ENCODE measurements at regions not wholly inside any gene's neighbourhood (a gene's known extent, or its start where the extent isn't known, plus 50 kb on each side); places are given as distances from the start of the nearest gene placed in this dataset.
"Not testable (repeated sequence)": the region's sequence is repeated elsewhere in the genome, so short reads cannot be mapped to it uniquely, and the experiment has no call there.

DNA sequence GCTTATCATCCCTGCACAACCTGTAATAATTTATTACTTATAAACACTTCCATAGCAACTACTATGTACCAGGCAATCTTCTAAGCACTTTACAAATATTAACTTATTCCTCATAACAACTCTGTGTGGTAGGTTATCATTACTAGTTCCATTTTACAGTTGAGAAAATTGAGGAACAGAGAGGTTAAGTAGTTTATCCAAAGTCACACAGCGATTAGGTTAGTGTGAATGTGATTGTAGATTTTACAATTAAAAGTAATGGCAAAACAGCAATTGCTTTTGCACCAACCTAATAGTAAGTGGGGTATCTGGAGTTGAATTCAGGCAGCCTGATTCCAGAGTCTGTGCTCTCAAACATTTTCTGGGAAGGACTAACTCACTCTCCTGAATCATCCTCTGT, 348.9 kb downstream of the NKX6-1 start:
- no peak for DNase-seq
- no peaks in the 10 kb centered on the region for H3K36me3 Mint-ChIP-seq (ENCODE audit: unreplicated experiment)
- TF ChIP-seq, protein P1, sequence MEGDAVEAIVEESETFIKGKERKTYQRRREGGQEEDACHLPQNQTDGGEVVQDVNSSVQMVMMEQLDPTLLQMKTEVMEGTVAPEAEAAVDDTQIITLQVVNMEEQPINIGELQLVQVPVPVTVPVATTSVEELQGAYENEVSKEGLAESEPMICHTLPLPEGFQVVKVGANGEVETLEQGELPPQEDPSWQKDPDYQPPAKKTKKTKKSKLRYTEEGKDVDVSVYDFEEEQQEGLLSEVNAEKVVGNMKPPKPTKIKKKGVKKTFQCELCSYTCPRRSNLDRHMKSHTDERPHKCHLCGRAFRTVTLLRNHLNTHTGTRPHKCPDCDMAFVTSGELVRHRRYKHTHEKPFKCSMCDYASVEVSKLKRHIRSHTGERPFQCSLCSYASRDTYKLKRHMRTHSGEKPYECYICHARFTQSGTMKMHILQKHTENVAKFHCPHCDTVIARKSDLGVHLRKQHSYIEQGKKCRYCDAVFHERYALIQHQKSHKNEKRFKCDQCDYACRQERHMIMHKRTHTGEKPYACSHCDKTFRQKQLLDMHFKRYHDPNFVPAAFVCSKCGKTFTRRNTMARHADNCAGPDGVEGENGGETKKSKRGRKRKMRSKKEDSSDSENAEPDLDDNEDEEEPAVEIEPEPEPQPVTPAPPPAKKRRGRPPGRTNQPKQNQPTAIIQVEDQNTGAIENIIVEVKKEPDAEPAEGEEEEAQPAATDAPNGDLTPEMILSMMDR (IDR thresholded peaks at IDR 0.05; ENCODE audit: partially characterized antibody, unreplicated experiment): no peak
- no peaks in the 10 kb centered on the region for H3K4me1 Mint-ChIP-seq (ENCODE audit: low read depth, unreplicated experiment)
- H3K4me3 Mint-ChIP-seq (ENCODE audit: unreplicated experiment): no peak overlapping the region
- no peak overlapping the region for H3K27ac Mint-ChIP-seq (ENCODE audit: unreplicated experiment)
- no peaks in the 10 kb centered on the region for H3K9me3 Mint-ChIP-seq (ENCODE audit: unreplicated experiment)
- no peaks in the 10 kb centered on the region for H3K27me3 Mint-ChIP-seq (ENCODE audit: unreplicated experiment)

DNA sequence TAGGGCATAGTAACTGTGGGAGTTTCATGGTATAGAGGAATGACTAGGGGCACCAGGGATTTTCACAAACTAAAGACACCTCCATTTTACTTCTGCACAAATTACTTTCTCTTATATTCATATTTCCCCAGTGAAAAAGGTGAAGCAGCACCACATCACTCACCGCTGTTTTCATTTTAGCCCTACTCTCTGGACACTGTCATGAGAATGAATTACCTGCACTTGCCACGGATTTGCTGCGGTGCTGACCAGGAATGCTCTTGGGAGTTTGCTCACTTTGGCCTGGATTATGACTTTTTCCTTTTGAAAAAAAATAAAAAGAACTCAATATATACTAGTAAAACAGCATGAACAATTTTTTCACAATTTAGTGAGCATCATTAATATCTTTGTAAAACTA, 351.3 kb downstream of the NKX6-1 start:
- Mint-ChIP-seq H3K27me3 (ENCODE audit: unreplicated experiment) (no peaks in the 10 kb centered on the region), H3K4me1 (ENCODE audit: low read depth, unreplicated experiment) (no peaks in the 10 kb centered on the region), H3K9me3 (ENCODE audit: unreplicated experiment) (no peaks in the 10 kb centered on the region), H3K36me3 (ENCODE audit: unreplicated experiment) (no peaks in the 10 kb centered on the region), H3K4me3 (ENCODE audit: unreplicated experiment) (no peak overlapping the region), H3K27ac (ENCODE audit: unreplicated experiment) (no peak overlapping the region)
- TF ChIP-seq, protein P1 (IDR thresholded peaks at IDR 0.05; ENCODE audit: partially characterized antibody, unreplicated experiment): no peak
- no peak for DNase-seq

- Mint-ChIP-seq H3K36me3 (ENCODE audit: unreplicated experiment) (no peaks in the 10 kb centered on the region), H3K9me3 (ENCODE audit: unreplicated experiment) (no peaks in the 10 kb centered on the region), H3K27me3 (ENCODE audit: unreplicated experiment) (no peaks in the 10 kb centered on the region), H3K4me1 (ENCODE audit: low read depth, unreplicated experiment) (no peaks in the 10 kb centered on the region), H3K27ac (ENCODE audit: unreplicated experiment) (no peak overlapping the region), H3K4me3 (ENCODE audit: unreplicated experiment) (no peak overlapping the region)
- DNase-seq: no peak
- TF ChIP-seq, protein P1 (IDR thresholded peaks at IDR 0.05; ENCODE audit: partially characterized antibody, unreplicated experiment): no peak
Measured at GRCh38 chr4:84146300-84146959, 352.7 kb downstream of the NKX6-1 start.

- Mint-ChIP-seq H3K4me1 (ENCODE audit: low read depth, unreplicated experiment) (no peaks in the 10 kb centered on the region), H3K36me3 (ENCODE audit: unreplicated experiment) (no peaks in the 10 kb centered on the region), H3K27ac (ENCODE audit: unreplicated experiment) (no peak overlapping the region), H3K9me3 (ENCODE audit: unreplicated experiment) (no peaks in the 10 kb centered on the region), H3K4me3 (ENCODE audit: unreplicated experiment) (no peak overlapping the region), H3K27me3 (ENCODE audit: unreplicated experiment) (no peaks in the 10 kb centered on the region)
- TF ChIP-seq, protein P1 (IDR thresholded peaks at IDR 0.05; ENCODE audit: partially characterized antibody, unreplicated experiment): no peak
- no peak for DNase-seq
Measured at GRCh38 chr4:84145176-84145575, 353.9 kb downstream of the NKX6-1 start.

DNA sequence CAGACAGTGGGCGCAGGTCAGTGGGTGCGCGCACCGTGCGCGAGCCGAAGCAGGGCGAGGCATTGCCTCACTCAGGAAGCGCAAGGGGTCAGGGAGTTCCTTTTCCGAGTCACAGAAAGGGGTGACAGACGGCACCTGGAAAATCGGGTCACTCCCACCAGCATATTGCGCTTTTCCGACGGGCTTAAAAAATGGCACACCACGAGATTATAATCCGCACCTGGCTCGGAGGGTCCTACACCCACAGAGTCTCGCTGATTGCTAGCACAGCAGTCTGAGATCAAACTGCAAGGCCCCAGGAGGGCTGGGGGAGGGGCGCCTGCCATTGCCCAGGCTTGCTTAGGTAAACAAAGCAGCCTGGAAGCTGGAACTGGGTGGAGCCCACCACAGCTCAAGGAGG, 372.2 kb downstream of the NKX6-1 start:
- peak overlapping the region; percentile 53 for H3K27ac Mint-ChIP-seq (ENCODE audit: unreplicated experiment)
- H3K4me3 Mint-ChIP-seq (ENCODE audit: unreplicated experiment): peak overlapping the region; percentile 86
- DNase-seq: peak; percentile 76
- H3K9me3 Mint-ChIP-seq (ENCODE audit: unreplicated experiment); H3K4me1 Mint-ChIP-seq (ENCODE audit: low read depth, unreplicated experiment); H3K36me3 Mint-ChIP-seq (ENCODE audit: unreplicated experiment); H3K27me3 Mint-ChIP-seq (ENCODE audit: unreplicated experiment): not testable (repeated sequence)
